OCI-LY1 (cell line): ENCODE measurements at regions not wholly inside any gene's neighbourhood (a gene's known extent, or its start where the extent isn't known, plus 50 kb on each side); places are given as distances from the start of the nearest gene placed in this dataset.

Source experiments
- H2AFZ ChIP-seq: fragments of 200-600 bp; sonication (generic), shearing (Covaris generic); 2 replicates; pipeline ENCODE4 v1.6.0; 2014; ENCODE audit warnings: antibody characterized with exemption, mild to moderate bottlenecking, low read length
- H3F3A ChIP-seq: fragments of 200-600 bp; sonication (generic), shearing (Covaris generic); 2 replicates; pipeline ENCODE4 v1.6.0; 2014; ENCODE audit warnings: mild to moderate bottlenecking, antibody characterized with exemption, low read length, moderate library complexity; ENCODE audit not compliant: insufficient read depth
- H3K27ac ChIP-seq: fragments of 200-600 bp; sonication (generic); 2 replicates; pipeline ENCODE4 v1.5.1; 2014; ENCODE audit warnings: low read length, mixed run types, mild to moderate bottlenecking, low read depth; ENCODE audit not compliant: poor library complexity, severe bottlenecking
- H3K27me3 ChIP-seq: fragments of 200-600 bp; sonication (generic); 2 replicates; pipeline ENCODE4 v1.6.0; 2014; ENCODE audit warnings: antibody characterized with exemption, mild to moderate bottlenecking, low read length, moderate library complexity; ENCODE audit not compliant: insufficient read depth
- H3K36me3 ChIP-seq: fragments of 200-600 bp; sonication (generic); 2 replicates; pipeline ENCODE4 v1.6.1; 2014; ENCODE audit warnings: mild to moderate bottlenecking, antibody characterized with exemption, low read length, moderate library complexity, mixed read lengths; ENCODE audit not compliant: insufficient read depth
- H3K4me1 ChIP-seq: fragments of 200-600 bp; sonication (generic); 2 replicates; pipeline ENCODE4 v1.5.1; 2014; ENCODE audit warnings: mild to moderate bottlenecking, low read length, moderate library complexity; ENCODE audit not compliant: insufficient read depth, severe bottlenecking
- H3K4me2 ChIP-seq: fragments of 200-600 bp; sonication (generic), shearing (Covaris generic); 2 replicates; pipeline ENCODE4 v1.6.1; 2014; ENCODE audit warnings: low read length
- H3K4me3 ChIP-seq: fragments of 200-600 bp; sonication (generic); 2 replicates; pipeline ENCODE4 v1.5.1; 2014; ENCODE audit warnings: low read length, low read depth, mild to moderate bottlenecking, mixed read lengths; ENCODE audit not compliant: poor library complexity, severe bottlenecking
- H3K79me2 ChIP-seq: fragments of 200-600 bp; shearing (Covaris generic); 2 replicates; pipeline ENCODE4 v1.6.1; 2016; ENCODE audit warnings: mixed run types, low read length, mixed read lengths; ENCODE audit not compliant: insufficient read depth
- H3K9ac ChIP-seq: fragments of 200-600 bp; sonication (generic), shearing (Covaris generic); 2 replicates; pipeline ENCODE4 v1.6.1; 2014; ENCODE audit warnings: mild to moderate bottlenecking, low read length, mixed read lengths
- H3K9me2 ChIP-seq: fragments of 200-600 bp; sonication (generic), shearing (Covaris generic); 2 replicates; pipeline ENCODE4 v1.6.1; 2014; ENCODE audit warnings: low read depth, mild to moderate bottlenecking, low read length, mixed read lengths
- H3K9me3 ChIP-seq: fragments of 200-600 bp; shearing (Covaris generic); 2 replicates; pipeline ENCODE4 v1.6.1; 2014; ENCODE audit warnings: low read length, mixed read lengths
- H4K20me1 ChIP-seq: fragments of 200-600 bp; sonication (generic), shearing (Covaris generic); 2 replicates; pipeline ENCODE4 v1.6.0; 2016; ENCODE audit warnings: mild to moderate bottlenecking, low read length; ENCODE audit not compliant: insufficient read depth
- EZH2 ChIP-seq: fragments of 200-600 bp; sonication (generic), shearing (Covaris generic); IDR thresholded peaks from 2 replicates; pipeline ENCODE4 v1.8.0; 2017; ENCODE audit warnings: borderline replicate concordance, mixed run types, mild to moderate bottlenecking, antibody characterized with exemption, low read length, moderate library complexity, mixed read lengths
- TF ChIP-seq, protein P1 (sequence below): fragments of 200-600 bp; sonication (generic), shearing (Covaris generic); IDR thresholded peaks from 2 replicates; pipeline ENCODE4 v1.5.1; 2017; ENCODE audit warnings: mild to moderate bottlenecking, antibody characterized with exemption, low read length, moderate library complexity, mixed read lengths

DNA sequence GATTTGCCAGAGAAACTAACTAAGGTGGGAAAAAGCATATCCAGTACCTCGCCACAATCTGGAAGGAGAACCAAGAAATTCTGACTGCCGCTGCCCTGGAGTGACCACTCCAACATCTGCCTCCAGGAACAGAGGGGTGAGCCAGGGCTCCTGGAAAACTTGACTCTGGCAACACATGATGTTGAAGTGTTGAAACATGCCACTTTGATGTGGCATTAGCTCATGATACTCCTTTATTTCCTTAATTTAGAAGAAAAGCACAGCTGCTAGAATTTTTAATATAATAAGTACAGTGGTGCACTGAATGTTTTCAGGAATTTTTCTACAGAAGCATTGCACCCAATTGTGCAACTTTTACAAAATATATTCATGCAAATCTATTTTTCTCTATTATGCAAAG, 109.9 kb upstream of the BCL6 start:
- no peaks in the 10 kb centered on the region for H3K27me3 ChIP-seq
- H3K4me1 ChIP-seq, result no peaks in the 10 kb centered on the region
- no peak overlapping the region for H3K4me2 ChIP-seq
- H2AFZ ChIP-seq, result no peak overlapping the region
- no peak overlapping the region for H3K4me3 ChIP-seq
- H4K20me1 ChIP-seq, result no peaks in the 10 kb centered on the region
- no peaks in the 10 kb centered on the region for H3F3A ChIP-seq
- TF ChIP-seq EZH2, result no peak
- TF ChIP-seq, protein P1, sequence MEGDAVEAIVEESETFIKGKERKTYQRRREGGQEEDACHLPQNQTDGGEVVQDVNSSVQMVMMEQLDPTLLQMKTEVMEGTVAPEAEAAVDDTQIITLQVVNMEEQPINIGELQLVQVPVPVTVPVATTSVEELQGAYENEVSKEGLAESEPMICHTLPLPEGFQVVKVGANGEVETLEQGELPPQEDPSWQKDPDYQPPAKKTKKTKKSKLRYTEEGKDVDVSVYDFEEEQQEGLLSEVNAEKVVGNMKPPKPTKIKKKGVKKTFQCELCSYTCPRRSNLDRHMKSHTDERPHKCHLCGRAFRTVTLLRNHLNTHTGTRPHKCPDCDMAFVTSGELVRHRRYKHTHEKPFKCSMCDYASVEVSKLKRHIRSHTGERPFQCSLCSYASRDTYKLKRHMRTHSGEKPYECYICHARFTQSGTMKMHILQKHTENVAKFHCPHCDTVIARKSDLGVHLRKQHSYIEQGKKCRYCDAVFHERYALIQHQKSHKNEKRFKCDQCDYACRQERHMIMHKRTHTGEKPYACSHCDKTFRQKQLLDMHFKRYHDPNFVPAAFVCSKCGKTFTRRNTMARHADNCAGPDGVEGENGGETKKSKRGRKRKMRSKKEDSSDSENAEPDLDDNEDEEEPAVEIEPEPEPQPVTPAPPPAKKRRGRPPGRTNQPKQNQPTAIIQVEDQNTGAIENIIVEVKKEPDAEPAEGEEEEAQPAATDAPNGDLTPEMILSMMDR, result no peak
- no peaks in the 10 kb centered on the region for H3K79me2 ChIP-seq
- no peak overlapping the region for H3K9ac ChIP-seq
- no peak overlapping the region for H3K27ac ChIP-seq
- H3K9me3 ChIP-seq, result peaks cover 21% of the 10 kb centered on the region
- no peaks in the 10 kb centered on the region; the same call in 1 of the 2 replicates for H3K36me3 ChIP-seq
- no peaks in the 10 kb centered on the region for H3K9me2 ChIP-seq

DNA sequence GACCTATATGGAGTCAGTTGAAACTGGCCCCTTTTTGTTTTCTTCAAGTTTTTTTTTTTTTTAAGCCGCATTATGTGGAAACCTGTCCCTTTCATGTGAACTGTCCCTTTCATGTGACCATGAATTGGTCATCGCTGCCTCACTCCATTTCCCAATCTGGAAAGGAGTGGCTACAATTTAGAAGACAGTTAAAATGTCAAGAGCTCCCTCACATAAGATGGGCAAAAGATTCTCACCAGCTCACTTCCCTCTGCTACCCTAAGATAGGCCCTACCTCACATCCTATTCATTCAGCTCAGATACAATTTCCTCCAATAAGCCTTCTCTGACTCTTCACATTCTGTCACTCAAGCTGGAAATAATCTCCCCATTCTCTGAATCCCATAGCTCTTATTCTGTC, 111.3 kb upstream of the BCL6 start:
- Histone ChIP-seq H3K79me2 (no peaks in the 10 kb centered on the region), H3K9me2 (no peaks in the 10 kb centered on the region), H3K9me3 (peaks cover 17% of the 10 kb centered on the region), H3K4me1 (no peaks in the 10 kb centered on the region), H3K9ac (no peak overlapping the region), H3K4me3 (no peak overlapping the region), H3K27me3 (no peaks in the 10 kb centered on the region), H3K27ac (no peak overlapping the region), H3K4me2 (no peak overlapping the region), H2AFZ (no peak overlapping the region; the same call in 1 of the 2 replicates), H3K36me3 (no peaks in the 10 kb centered on the region; the same call in 1 of the 2 replicates), H4K20me1 (no peaks in the 10 kb centered on the region), H3F3A (no peaks in the 10 kb centered on the region)
- TF ChIP-seq, protein P1, result no peak
- no peak for TF ChIP-seq EZH2

DNA sequence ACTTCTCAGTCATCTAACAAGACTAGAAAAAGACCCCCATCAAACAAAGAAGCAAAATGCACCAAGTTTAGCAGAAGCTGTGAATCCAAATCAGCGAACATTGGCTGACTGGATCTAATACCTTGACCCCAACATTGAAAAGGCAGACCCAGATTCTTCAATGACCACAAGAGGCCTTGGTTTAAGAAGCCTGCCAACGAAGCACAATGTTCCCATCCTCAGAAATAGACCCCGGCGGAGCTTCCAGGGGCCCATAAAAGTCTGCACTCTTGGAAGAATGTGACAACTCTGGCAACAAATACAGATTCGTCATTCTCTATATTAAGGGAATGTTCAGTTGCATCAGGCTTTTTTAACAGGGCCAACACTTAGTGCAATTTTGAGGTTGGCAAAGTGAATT, 112.8 kb upstream of the BCL6 start:
- H3K27ac ChIP-seq, result no peak overlapping the region
- no peak overlapping the region for H3K4me3 ChIP-seq
- no peak overlapping the region for H2AFZ ChIP-seq
- H3K4me2 ChIP-seq, result no peak overlapping the region
- no peaks in the 10 kb centered on the region for H3K79me2 ChIP-seq
- H3K36me3 ChIP-seq, result no peaks in the 10 kb centered on the region; the same call in 1 of the 2 replicates
- peaks cover 3% of the 10 kb centered on the region; the same call in 1 of the 2 replicates for H3K9me3 ChIP-seq
- no peaks in the 10 kb centered on the region for H3F3A ChIP-seq
- H3K4me1 ChIP-seq, result no peaks in the 10 kb centered on the region
- TF ChIP-seq, protein P1, result no peak
- TF ChIP-seq EZH2, result no peak
- H3K9ac ChIP-seq, result no peak overlapping the region
- no peaks in the 10 kb centered on the region for H3K27me3 ChIP-seq
- no peaks in the 10 kb centered on the region for H4K20me1 ChIP-seq
- no peaks in the 10 kb centered on the region for H3K9me2 ChIP-seq
